ENCODE measurements at regions not wholly inside any gene's neighbourhood (a gene's known extent, or its start where the extent isn't known, plus 50 kb on each side); places are given as distances from the start of the nearest gene placed in this dataset.

GRCh38 chr22:19619144-19620009 is 94.9 kb upstream of the SEPTIN5 start:
- no peak for TF ChIP-seq CTCF (IDR thresholded peaks at IDR 0.05)
- no peak for TF ChIP-seq POLR2A (IDR thresholded peaks at IDR 0.05)
- no peak for ATAC-seq
- peaks cover 0 to 17% (median 6%) of the 10 kb centered on the region in 12 donors for H3K4me1 ChIP-seq
- H3K27ac ChIP-seq: no peak overlapping the region
- WGBS, 4 donors: 59 to 73% (median 60%) methylated on average over 7 to 8 of the region's 8 CpGs
- no peak overlapping the region for H3K4me3 ChIP-seq
- no peaks in the 10 kb centered on the region for H3K36me3 ChIP-seq
- intact Hi-C loops (cut with DNase I): loop anchor here in 6 of 10 donors (5.0 to 10.0 kb wide), 7 partner anchors 42 to 475 kb away; partner anchors contain the start of genes ESS2 (in 3 of the 6) and CLDN5 (in 1 of the 6)
- DNase-seq: no peak
- H3K9me3 ChIP-seq: no peaks in the 10 kb centered on the region
- no peaks in the 10 kb centered on the region for H3K27me3 ChIP-seq

GRCh38 chr22:19620742-19621371 is 93.4 kb upstream of the SEPTIN5 start:
- peak in 3 of 4 donors; percentile 28 to 89 (median 34) for ATAC-seq
- H3K27ac ChIP-seq: peak overlapping the region in 7 of 12 donors; percentile 2 to 67 (median 49)
- H3K27me3 ChIP-seq: no peaks in the 10 kb centered on the region
- WGBS, 4 donors: 46 to 63% (median 53%) methylated on average over 21 of the region's 21 CpGs
- TF ChIP-seq CTCF (IDR thresholded peaks at IDR 0.05) (no peak), POLR2A (IDR thresholded peaks at IDR 0.05) (no peak)
- peak in 1 of 5 donors; percentile 32 for DNase-seq
- H3K36me3 ChIP-seq: no peaks in the 10 kb centered on the region
- H3K9me3 ChIP-seq: no peaks in the 10 kb centered on the region
- peak overlapping the region in 1 of 12 donors; percentile 9 for H3K4me3 ChIP-seq
- peaks cover 0 to 17% (median 6%) of the 10 kb centered on the region in 12 donors for H3K4me1 ChIP-seq
- intact Hi-C loops (cut with DNase I): loop anchor here in 6 of 10 donors (5.0 to 10.0 kb wide), 6 partner anchors 44 to 476 kb away; partner anchors contain the start of genes ESS2 (in 3 of the 6) and CLDN5 (in 1 of the 6)

GRCh38 chr22:19621373-19622060 is 92.8 kb upstream of the SEPTIN5 start:
- TF ChIP-seq CTCF (IDR thresholded peaks at IDR 0.05) (no peak), POLR2A (IDR thresholded peaks at IDR 0.05) (no peak)
- no peaks in the 10 kb centered on the region for H3K9me3 ChIP-seq
- H3K27ac ChIP-seq: peak overlapping the region in 9 of 12 donors; percentile 3 to 67 (median 49)
- no peak overlapping the region for H3K4me3 ChIP-seq
- no peaks in the 10 kb centered on the region for H3K36me3 ChIP-seq
- no peaks in the 10 kb centered on the region for H3K27me3 ChIP-seq
- peak in 2 of 4 donors; percentile 25 to 83 for ATAC-seq
- intact Hi-C loops (cut with DNase I): loop anchor here in 6 of 10 donors (5.0 to 10.0 kb wide), 6 partner anchors 44 to 477 kb away; partner anchors contain the start of genes ESS2 (in 3 of the 6) and CLDN5 (in 1 of the 6)
- 59 to 64% (median 61%) methylated on average over 18 of the region's 18 CpGs for WGBS, 4 donors
- H3K4me1 ChIP-seq: peaks cover 0 to 17% (median 6%) of the 10 kb centered on the region in 12 donors
- DNase-seq: no peak
